Gastroesophageal sphincter (tissue), 3 donors: ENCODE measurements at regions not wholly inside any gene's neighbourhood (a gene's known extent, or its start where the extent isn't known, plus 50 kb on each side); places are given as distances from the start of the nearest gene placed in this dataset.

Experiments
- CTCF ChIP-seq, 4 experiments: fragments of 200-600 bp in 2 of 4; fragments of 450-650 bp in 2 of 4; sonication (generic) in 1 of 4; IDR thresholded peaks; one replicate each; pipeline ENCODE4 v1.5.1; 2017 to 2019; ENCODE audit warnings: antibody characterized with exemption in 4 of 4, mild to moderate bottlenecking in 2 of 4, moderate library complexity in 2 of 4
- POLR2A ChIP-seq, 2 donors: fragments of 450-650 bp; IDR thresholded peaks; one replicate each; pipeline ENCODE4 v1.6.1; 2017; ENCODE audit warnings: antibody characterized with exemption in 2 of 2, mild to moderate bottlenecking in 2 of 2, moderate library complexity in 1 of 2

DNA sequence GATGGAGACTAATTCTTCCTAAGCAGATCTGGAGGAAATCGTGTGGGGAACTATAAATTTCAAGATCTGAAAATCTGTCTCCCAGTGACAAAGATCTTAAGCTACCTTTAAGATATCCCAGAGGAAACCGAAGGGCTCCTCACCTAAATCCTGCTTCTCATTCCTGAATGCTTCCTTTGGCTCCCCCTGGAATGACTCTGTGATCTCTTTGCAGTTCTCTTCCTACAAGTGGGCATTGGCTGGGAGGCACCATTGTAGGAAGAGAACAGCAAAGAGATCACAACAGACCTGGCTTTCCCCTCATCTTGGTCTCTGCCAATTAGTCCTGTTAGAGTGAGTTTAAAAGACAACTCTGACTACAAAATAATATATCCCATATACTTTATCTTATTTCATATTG, 70.0 kb upstream of the KCNH7 start:
- no peak for TF ChIP-seq POLR2A (IDR thresholded peaks at IDR 0.05)
- TF ChIP-seq CTCF (IDR thresholded peaks at IDR 0.05) = no peak
